GM12864 (cell line): ENCODE measurements at regions not wholly inside any gene's neighbourhood (a gene's known extent, or its start where the extent isn't known, plus 50 kb on each side); places are given as distances from the start of the nearest gene placed in this dataset.

Experiments used
- DNase-seq: peaks from one replicate; pipeline ENCODE4 v3.0.0-alpha.2; 2011; ENCODE audit warnings: low read depth
- H3K4me3 ChIP-seq: 2 replicates; pipeline ENCODE4 v1.5.1; 2011; ENCODE audit warnings: mild to moderate bottlenecking, low read depth, low read length, control low read depth
- CTCF ChIP-seq: IDR thresholded peaks from 2 replicates; pipeline ENCODE4 v1.5.1; 2011; ENCODE audit warnings: low read depth, mild to moderate bottlenecking, moderate library complexity, low read length, control low read depth, inconsistent platforms; ENCODE audit errors: missing control alignments

GRCh38 chr12:107523775-107524535 lies 161.6 kb upstream of the PWP1 start:
- no peak for DNase-seq
- no peak overlapping the region for H3K4me3 ChIP-seq
- TF ChIP-seq CTCF = no peak

- no peak for DNase-seq
- TF ChIP-seq CTCF = no peak
- no peak overlapping the region for H3K4me3 ChIP-seq
Observed at GRCh38 chr12:107525063-107525718, 160.4 kb upstream of the PWP1 start.

GRCh38 chr12:107525719-107526554 lies 159.7 kb upstream of the PWP1 start:
- no peak for DNase-seq
- H3K4me3 ChIP-seq = no peak overlapping the region
- TF ChIP-seq CTCF = no peak

DNA sequence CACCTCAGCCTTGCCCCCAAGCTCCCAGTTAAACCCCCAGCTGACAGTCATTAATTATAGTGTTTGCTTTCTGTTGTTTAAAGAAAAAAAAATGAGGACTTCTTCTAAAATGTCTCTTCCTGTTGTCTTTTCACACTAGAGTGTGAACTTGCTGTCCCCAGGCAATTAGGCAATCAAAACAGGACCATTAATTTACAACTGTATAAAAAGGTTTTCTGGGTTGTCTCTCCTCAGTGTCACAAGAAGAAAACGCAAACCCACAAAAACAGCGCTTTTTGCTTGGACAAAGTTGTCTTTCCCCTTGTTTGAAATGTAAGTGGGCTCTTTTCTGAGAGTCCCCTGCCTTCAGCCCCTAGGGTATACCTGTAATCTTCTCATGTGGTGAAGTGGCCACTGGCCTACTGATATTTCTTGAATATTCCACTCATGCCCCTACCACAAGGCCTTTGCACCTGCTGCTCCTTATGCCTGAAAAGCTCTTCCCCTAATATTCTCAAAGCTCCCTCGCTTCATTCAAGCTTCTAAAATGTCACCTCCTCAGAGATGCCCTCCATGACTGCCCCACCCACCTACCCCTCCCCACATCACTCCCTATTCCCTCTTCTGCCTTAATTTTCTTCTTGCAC lies 158.9 kb upstream of the PWP1 start:
- DNase-seq = no peak
- no peak overlapping the region for H3K4me3 ChIP-seq
- TF ChIP-seq CTCF = no peak

GRCh38 chr12:107528731-107529365 lies 156.8 kb upstream of the PWP1 start:
- no peak overlapping the region for H3K4me3 ChIP-seq
- DNase-seq = no peak
- TF ChIP-seq CTCF = no peak

- no peak for DNase-seq
- H3K4me3 ChIP-seq = no peak overlapping the region
- TF ChIP-seq CTCF = no peak
Observed at GRCh38 chr12:107529991-107530390, 155.6 kb upstream of the PWP1 start.
